ENCODE measurements at regions not wholly inside any gene's neighbourhood (a gene's known extent, or its start where the extent isn't known, plus 50 kb on each side); places are given as distances from the start of the nearest gene placed in this dataset.
A peak's percentile ranks its signal among the peaks of the same experiment; 100 is the strongest.

GRCh38 chr5:130981663-130982062, 183.4 kb downstream of the HINT1 start:
- WGBS, 2 experiments (ENCODE audit: extremely low coverage in 1 of 2, insufficient coverage in 1 of 2, insufficient read length in 1 of 2, insufficient replicate concordance in 2 of 2, low coverage in 1 of 2, low lambda C conversion rate in 2 of 2, missing lambda C conversion rate in 1 of 2): 95% methylated on average over 5 of the region's 5 CpGs; no CpG with 5 or more reads in 1 of the 2 experiments
- H3K79me2 ChIP-seq (ENCODE audit: control insufficient read depth in 1 of 2, insufficient read depth in 2 of 2, low read length in 2 of 2): no peaks in the 10 kb centered on the region
- H4K8ac ChIP-seq (ENCODE audit: extremely low read depth, insufficient read depth, low read length): no peak overlapping the region
- no peaks in the 10 kb centered on the region for H3K23me2 ChIP-seq (ENCODE audit: low read depth, low read length)
- H2AFZ ChIP-seq (ENCODE audit: low read length): no peak overlapping the region
- peak overlapping the region; percentile 33 for H2BK120ac ChIP-seq (replicated peaks; ENCODE audit: low read depth, low read length)
- FAIRE-seq: no peak
- no peaks in the 10 kb centered on the region for H3K9me3 ChIP-seq (ENCODE audit: insufficient read depth in 2 of 2, low read depth in 1 of 2, low read length in 1 of 2)
- H3K36me3 ChIP-seq (ENCODE audit: control insufficient read depth in 2 of 4, insufficient read depth in 4 of 4, low read length in 3 of 4): no peaks in the 10 kb centered on the region
- H3K4me1 ChIP-seq (replicated peaks in 1 of 4; ENCODE audit: control insufficient read depth in 3 of 4, insufficient read depth in 4 of 4, low read length in 3 of 4): no peaks in the 10 kb centered on the region; a peak in 1 of 7 replicates
- no peak overlapping the region for H4K5ac ChIP-seq (ENCODE audit: insufficient read length, low read depth, low read length)
- no peak overlapping the region for H3K4me2 ChIP-seq (ENCODE audit: insufficient read depth in 1 of 2, low read depth in 2 of 2, low read length in 2 of 2)
- no peak overlapping the region for H3K4me3 ChIP-seq (ENCODE audit: extremely low read depth in 1 of 4, insufficient read depth in 2 of 4, low read depth in 3 of 4, low read length in 4 of 4)
- 0 out of 2 replicates have a peak overlapping the region, but pooled peaks have one; percentile 43 for H2AK5ac ChIP-seq (ENCODE audit: low read depth, low read length)
- no peak overlapping the region for H3K9ac ChIP-seq (replicated peaks in 1 of 4; ENCODE audit: extremely low read depth in 1 of 4, low read depth in 3 of 4, low read length in 3 of 4)
- CTCF ChIA-PET (ENCODE audit: partially characterized antibody): interaction anchor here (0.6 kb wide), 1 partner anchor 259 kb away, joined by 3 read pairs; no protein-coding TSS in a partner anchor
- H3K14ac ChIP-seq (ENCODE audit: insufficient read length): no peak overlapping the region
- H3K79me1 ChIP-seq (ENCODE audit: low read depth, low read length): no peaks in the 10 kb centered on the region
- no peak overlapping the region for H3K27ac ChIP-seq (ENCODE audit: low read depth, low read length)
- no peaks in the 10 kb centered on the region for H4K20me1 ChIP-seq (replicated peaks in 1 of 2; ENCODE audit: control insufficient read depth in 1 of 2, insufficient read depth in 2 of 2, low read length in 2 of 2)
- H3K23ac ChIP-seq (ENCODE audit: insufficient read length): no peak overlapping the region
- POLR2A ChIA-PET (ENCODE audit: partially characterized antibody): no interaction called here
- H2BK5ac ChIP-seq (ENCODE audit: low read depth, low read length): no peak overlapping the region
- peak overlapping the region; percentile 80 for H4K91ac ChIP-seq (replicated peaks; ENCODE audit: insufficient read length, low read length)
- no peak overlapping the region for H3K18ac ChIP-seq (ENCODE audit: extremely low read depth, low read length)
- no peak overlapping the region for H3K56ac ChIP-seq (replicated peaks; ENCODE audit: insufficient read length, low read depth, low read length)
- H3K27me3 ChIP-seq (replicated peaks in 1 of 4; ENCODE audit: control insufficient read depth in 3 of 4, extremely low read depth in 1 of 4, insufficient read depth in 3 of 4, low read length in 3 of 4): no peaks in the 10 kb centered on the region
- no peak overlapping the region for H2BK15ac ChIP-seq (ENCODE audit: low read length)
- no peak for DNase-seq (ENCODE audit: low read depth in 1 of 2, low spot score in 2 of 2)
- peak overlapping the region; percentile 35; the same call in 1 of the 2 replicates for H2BK20ac ChIP-seq (ENCODE audit: low read length)
- no peak overlapping the region for H3K4ac ChIP-seq (replicated peaks; ENCODE audit: insufficient read length, low read depth, low read length)
- peak overlapping the region; percentile 70; the same call in 1 of the 2 replicates for H2BK12ac ChIP-seq (ENCODE audit: low read depth, low read length)
- TF ChIP-seq KDM4A (IDR thresholded peaks at IDR 0.05; ENCODE audit: low read depth, low read length, severe bottlenecking) (no peak), SP2 (IDR thresholded peaks at IDR 0.05; ENCODE audit: low read length) (no peak), TBP (IDR thresholded peaks at IDR 0.05; ENCODE audit: low read depth, low read length) (no peak), CREB1 (IDR thresholded peaks at IDR 0.05) (no peak)

Measured in H1 (cell line).